Heart left ventricle (tissue), 16 donors: ENCODE measurements at regions not wholly inside any gene's neighbourhood (a gene's known extent, or its start where the extent isn't known, plus 50 kb on each side); places are given as distances from the start of the nearest gene placed in this dataset.
"Not testable (repeated sequence)": the region's sequence is repeated elsewhere in the genome, so short reads cannot be mapped to it uniquely, and the experiment has no call there.

Experiments used
- ATAC-seq, 4 donors: fragments of 200-7000 bp; cut with Tn5 transposase; one replicate each; pipeline ENCODE4 v1.9.1; 2020 to 2022; ENCODE audit warnings: moderate library complexity in 4 of 4, mild to moderate bottlenecking in 3 of 4, moderate number of reproducible peaks in 1 of 4
- DNase-seq, 5 donors: peaks; one replicate each; pipeline ENCODE4 v3.0.0-alpha.2; 2020
- H3K27ac ChIP-seq, 12 donors: fragments of 200-600 bp; sonication (generic) in 4 of 12; one replicate each; pipeline versions ENCODE4 v1.5.0 to v1.8.0; 2016 to 2022; ENCODE audit warnings: mild to moderate bottlenecking in 2 of 12
- H3K27me3 ChIP-seq, 9 donors: fragments of 200-600 bp; sonication (generic) in 2 of 9; one replicate each; pipeline versions ENCODE4 v1.5.1 to v1.8.0; 2016 to 2022; ENCODE audit warnings: mild to moderate bottlenecking in 3 of 9
- H3K36me3 ChIP-seq, 9 donors: fragments of 200-600 bp; sonication (generic) in 2 of 9; one replicate each; pipeline versions ENCODE4 v1.5.0 to v1.8.0; 2018 to 2022; ENCODE audit warnings: mild to moderate bottlenecking in 2 of 9
- H3K4me1 ChIP-seq, 12 donors: fragments of 200-600 bp; sonication (generic) in 4 of 12; one replicate each; pipeline versions ENCODE4 v1.5.0 to v1.8.0; 2016 to 2022; ENCODE audit warnings: mild to moderate bottlenecking in 3 of 12
- H3K4me3 ChIP-seq, 12 donors: fragments of 200-600 bp; sonication (generic) in 4 of 12; one replicate each; pipeline versions ENCODE4 v1.5.0 to v1.8.0; 2017 to 2022; ENCODE audit warnings: mild to moderate bottlenecking in 9 of 12, moderate library complexity in 4 of 12
- H3K9me3 ChIP-seq, 12 donors: fragments of 200-600 bp; sonication (generic) in 4 of 12; one replicate each; pipeline versions ENCODE4 v1.5.0 to v1.8.0; 2016 to 2022; ENCODE audit warnings: mild to moderate bottlenecking in 1 of 12
- POLR2A ChIP-seq, 2 donors: fragments of 450-650 bp; IDR thresholded peaks; one replicate each; pipeline ENCODE4 v1.6.1; 2017; ENCODE audit warnings: antibody characterized with exemption in 2 of 2, mild to moderate bottlenecking in 2 of 2, moderate library complexity in 2 of 2
- WGBS, 4 donors: extraction: QIAGEN DNeasy Blood & Tissue Kit in 2 of 4; methylation state at CpG; one replicate each; pipeline versions ENCODE4 v1.1.5 to v1.1.7; 2013 to 2018; 5-methylcytosine and 5-hydroxymethylcytosine counted together
- intact Hi-C, 10 donors: fragments of 100-400 bp; cut with DNase I; formaldehyde crosslinking; loops; one replicate each; pipeline versions ENCODE4 v1.11.1 to v1.14.2; 2022
- TF ChIP-seq, protein P1 (sequence below), 12 donors: fragments of 200-600 bp; sonication (generic) in 4 of 12; IDR thresholded peaks; one replicate each; pipeline versions ENCODE4 v1.5.0 to v1.8.0; 2018 to 2022; ENCODE audit warnings: antibody characterized with exemption in 12 of 12, mild to moderate bottlenecking in 5 of 12
- donor health status: ischemic (EF 13 %, LVEDD 7.1; RV severe dilation, severe dysfunction).
- donor health status: healthy with polysubstance abuse.
- donor health status: DM: no; HTN: yes; CAD: no.
- donor health status: DM: no; HTN: no; CAD: no.
- donor health status: ischemic (EF 25% LVEDD 6.9; RV normal size, moderate dysfunction).
- donor health status: ischemic (EF 25% LVEDD 5.7; RV mildly dilated, moderate dysfunction).
- donor health status: healthy.
- donor health status: DM: yes; HTN: yes; CAD: no.
- donor health status: ischemic (EF 35%, LVEDD 5.7; RV mildly dilated, moderate dysfunction).
- donor health status: nonischemic (EF 11% LVEDD 7.7; RV severe dilation, severe dysfunction).
- donor health status: DM: yes; HTN: yes; CAD: no.
- donor health status: PGD.
- donor health status: ischemic (EF 29% LVEDD 5.4; RV normal size, mild dysfunction).
- donor health status: nonischemic (EF 23%, LVEDD 6.1; RV moderate dilation, normal function).

DNA sequence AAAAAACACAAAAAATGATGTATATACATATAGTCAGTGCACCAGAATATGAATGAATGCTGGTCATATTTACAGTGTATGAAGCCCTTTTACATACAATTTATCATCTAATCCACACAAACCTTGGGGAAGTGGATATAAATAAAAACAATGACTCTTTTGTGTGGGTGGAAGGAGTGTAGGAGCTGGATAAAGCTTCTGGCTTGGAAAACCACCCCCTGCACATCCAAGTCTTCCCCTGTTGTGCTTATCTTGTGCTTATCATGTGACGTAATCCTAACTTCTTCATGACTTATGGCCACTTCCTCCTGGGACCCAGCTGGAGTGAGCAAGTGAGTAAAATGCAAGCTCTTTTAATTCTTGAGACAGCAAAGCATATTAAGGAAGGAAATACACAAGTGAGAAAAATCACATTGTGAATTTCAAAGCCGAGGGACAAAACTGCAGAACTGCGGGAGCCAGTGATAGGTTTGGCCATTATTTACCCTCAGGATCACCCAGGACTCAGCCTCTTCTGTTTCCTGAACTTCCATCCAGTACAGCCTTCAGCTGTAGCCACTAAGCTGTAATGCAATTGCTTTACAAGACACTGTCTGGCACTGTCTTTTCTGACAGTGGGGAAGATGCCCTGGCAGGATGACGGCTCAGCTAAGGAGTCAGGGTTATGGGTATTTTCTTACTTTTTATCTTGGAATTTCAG is 104.0 kb upstream of the PPM1J start:
- peak in 2 of 5 donors; percentile 27 to 42 for DNase-seq
- no peak for TF ChIP-seq POLR2A (IDR thresholded peaks at IDR 0.05)
- TF ChIP-seq, protein P1, sequence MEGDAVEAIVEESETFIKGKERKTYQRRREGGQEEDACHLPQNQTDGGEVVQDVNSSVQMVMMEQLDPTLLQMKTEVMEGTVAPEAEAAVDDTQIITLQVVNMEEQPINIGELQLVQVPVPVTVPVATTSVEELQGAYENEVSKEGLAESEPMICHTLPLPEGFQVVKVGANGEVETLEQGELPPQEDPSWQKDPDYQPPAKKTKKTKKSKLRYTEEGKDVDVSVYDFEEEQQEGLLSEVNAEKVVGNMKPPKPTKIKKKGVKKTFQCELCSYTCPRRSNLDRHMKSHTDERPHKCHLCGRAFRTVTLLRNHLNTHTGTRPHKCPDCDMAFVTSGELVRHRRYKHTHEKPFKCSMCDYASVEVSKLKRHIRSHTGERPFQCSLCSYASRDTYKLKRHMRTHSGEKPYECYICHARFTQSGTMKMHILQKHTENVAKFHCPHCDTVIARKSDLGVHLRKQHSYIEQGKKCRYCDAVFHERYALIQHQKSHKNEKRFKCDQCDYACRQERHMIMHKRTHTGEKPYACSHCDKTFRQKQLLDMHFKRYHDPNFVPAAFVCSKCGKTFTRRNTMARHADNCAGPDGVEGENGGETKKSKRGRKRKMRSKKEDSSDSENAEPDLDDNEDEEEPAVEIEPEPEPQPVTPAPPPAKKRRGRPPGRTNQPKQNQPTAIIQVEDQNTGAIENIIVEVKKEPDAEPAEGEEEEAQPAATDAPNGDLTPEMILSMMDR (IDR thresholded peaks at IDR 0.05): no peak
- peaks cover 0 to 18% (median 6%) of the 10 kb centered on the region in 12 donors for H3K4me1 ChIP-seq
- ATAC-seq: peak in 3 of 4 donors; percentile 67 to 93 (median 67)
- H3K36me3 ChIP-seq: no peaks in the 10 kb centered on the region
- no peaks in the 10 kb centered on the region for H3K9me3 ChIP-seq
- intact Hi-C loops: loop anchor here in 1 of 10 donors (5.0 kb wide), 1 partner anchor 228 kb away; no protein-coding TSS in a partner anchor
- no peak overlapping the region for H3K4me3 ChIP-seq
- peak overlapping the region in 5 of 12 donors; percentile 18 to 65 (median 34) for H3K27ac ChIP-seq
- WGBS, 4 donors: 19 to 31% (median 28%) methylated on average over 4 of the region's 4 CpGs
- no peaks in the 10 kb centered on the region for H3K27me3 ChIP-seq

DNA sequence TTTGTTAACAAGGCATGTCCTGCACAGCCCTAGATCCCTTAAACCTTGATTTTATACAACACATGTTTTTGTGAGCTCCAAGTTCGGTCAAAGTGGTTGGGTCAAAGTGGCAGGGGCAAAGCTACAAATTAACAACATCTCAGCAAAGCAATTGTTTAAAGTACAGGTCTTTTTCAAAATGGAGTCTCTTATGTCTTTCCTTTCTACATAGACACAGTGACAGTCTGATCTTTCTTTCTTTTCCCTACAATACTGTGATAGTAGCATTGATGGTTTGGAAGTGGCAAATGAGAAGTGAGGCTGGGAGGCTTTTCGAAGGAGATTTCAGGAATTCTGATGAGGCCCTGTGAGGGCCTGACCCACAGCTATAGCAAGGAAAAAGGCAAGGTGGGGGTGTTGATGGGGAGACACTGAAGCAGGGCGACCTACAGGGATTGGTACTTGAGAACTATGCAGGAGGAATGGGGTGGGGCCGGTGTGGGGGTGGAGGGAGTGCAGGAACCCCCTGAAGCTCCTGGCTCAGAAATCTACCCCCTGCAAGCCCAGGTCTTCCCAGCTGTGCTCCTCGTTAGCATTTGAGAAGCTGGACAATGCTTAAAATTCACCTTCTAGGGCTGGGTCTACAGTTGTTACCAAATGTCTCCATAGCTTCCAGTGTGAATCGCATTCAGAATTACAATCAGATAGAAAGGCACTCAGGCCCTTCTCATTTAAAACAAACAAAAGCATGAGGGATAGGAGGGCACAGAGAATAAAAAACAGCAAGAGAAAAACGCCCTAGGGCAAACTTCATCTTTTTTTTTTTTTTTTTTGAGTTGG is 102.6 kb upstream of the PPM1J start:
- Histone ChIP-seq H3K4me1 (peaks cover 0 to 18% (median 6%) of the 10 kb centered on the region in 12 donors), H3K27ac (no peak overlapping the region), H3K36me3 (no peaks in the 10 kb centered on the region), H3K9me3 (no peaks in the 10 kb centered on the region), H3K4me3 (no peak overlapping the region), H3K27me3 (no peaks in the 10 kb centered on the region)
- 87 to 91% (median 88%) methylated on average over 7 of the region's 7 CpGs for WGBS, 4 donors
- intact Hi-C loops: loop anchor here in 1 of 10 donors (5.0 kb wide), 1 partner anchor 230 kb away; no protein-coding TSS in a partner anchor
- no peak for TF ChIP-seq POLR2A (IDR thresholded peaks at IDR 0.05)
- TF ChIP-seq, protein P1 (IDR thresholded peaks at IDR 0.05): no peak
- ATAC-seq (no peak), DNase-seq (no peak)

DNA sequence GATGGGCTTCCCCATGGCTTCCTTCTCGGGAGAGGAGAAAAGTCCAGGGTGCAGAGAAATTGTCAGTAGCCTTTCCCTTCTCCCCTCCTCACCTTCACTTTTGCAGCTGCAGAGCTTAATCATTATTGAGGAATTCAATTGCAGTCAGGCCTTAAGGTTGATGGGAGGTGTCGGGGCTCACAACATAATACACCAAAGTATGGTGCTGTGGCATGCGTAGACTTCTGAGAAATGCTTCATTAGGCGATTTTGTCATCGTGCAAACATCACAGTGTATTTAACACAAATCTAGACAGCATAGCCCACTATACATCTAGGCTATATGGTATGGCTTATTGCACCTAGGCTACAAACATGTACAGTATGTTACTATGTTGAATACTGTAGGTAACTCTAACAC is 100.2 kb upstream of the PPM1J start:
- ATAC-seq (no peak), DNase-seq (no peak)
- WGBS, 4 donors: 94 to 97% (median 95%) methylated on average over 5 of the region's 5 CpGs
- TF ChIP-seq, protein P1 (IDR thresholded peaks at IDR 0.05): no peak
- TF ChIP-seq POLR2A (IDR thresholded peaks at IDR 0.05): no peak
- no peak overlapping the region for H3K27ac ChIP-seq
- intact Hi-C loops: loop anchor here in 1 of 10 donors (5.0 kb wide), 1 partner anchor 232 kb away; no protein-coding TSS in a partner anchor
- H3K4me3 ChIP-seq: no peak overlapping the region
- no peaks in the 10 kb centered on the region for H3K9me3 ChIP-seq
- no peaks in the 10 kb centered on the region for H3K36me3 ChIP-seq
- no peaks in the 10 kb centered on the region for H3K27me3 ChIP-seq
- H3K4me1 ChIP-seq: peaks cover 0 to 15% (median 6%) of the 10 kb centered on the region in 12 donors

DNA sequence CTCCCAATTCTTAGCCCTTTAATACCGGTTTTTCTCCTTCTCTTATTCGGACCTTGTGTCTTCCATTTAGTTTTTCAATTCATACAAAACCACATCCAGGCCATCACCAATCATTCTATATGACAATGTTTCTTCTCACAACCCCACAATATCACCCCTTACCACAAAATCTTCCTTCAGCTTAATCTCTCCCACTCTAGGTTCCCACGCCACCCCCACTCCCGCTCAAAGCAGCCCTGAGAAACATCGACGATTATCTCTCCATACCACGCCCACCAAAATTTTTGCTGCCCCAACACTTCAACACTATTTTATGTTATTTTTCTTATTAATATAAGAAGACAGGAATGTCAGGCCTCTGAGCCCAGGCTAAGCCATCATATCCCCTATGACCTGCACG is 99.5 kb upstream of the PPM1J start:
- 89 to 92% (median 91%) methylated on average over 8 of the region's 8 CpGs for WGBS, 4 donors

More for the DNA sequence above, 99.5 kb upstream of the PPM1J start:
- not testable (repeated sequence) for H3K27me3 ChIP-seq, H3K27ac ChIP-seq, H3K9me3 ChIP-seq, H3K36me3 ChIP-seq, ATAC-seq, DNase-seq, H3K4me3 ChIP-seq
- peaks cover 0 to 10% (median 6%) of the 10 kb centered on the region in 12 donors for H3K4me1 ChIP-seq
- intact Hi-C loops: loop anchor here in 1 of 10 donors (5.0 kb wide), 1 partner anchor 233 kb away; no protein-coding TSS in a partner anchor
